ENCODE measurements at regions not wholly inside any gene's neighbourhood (a gene's known extent, or its start where the extent isn't known, plus 50 kb on each side); places are given as distances from the start of the nearest gene placed in this dataset.

DNA sequence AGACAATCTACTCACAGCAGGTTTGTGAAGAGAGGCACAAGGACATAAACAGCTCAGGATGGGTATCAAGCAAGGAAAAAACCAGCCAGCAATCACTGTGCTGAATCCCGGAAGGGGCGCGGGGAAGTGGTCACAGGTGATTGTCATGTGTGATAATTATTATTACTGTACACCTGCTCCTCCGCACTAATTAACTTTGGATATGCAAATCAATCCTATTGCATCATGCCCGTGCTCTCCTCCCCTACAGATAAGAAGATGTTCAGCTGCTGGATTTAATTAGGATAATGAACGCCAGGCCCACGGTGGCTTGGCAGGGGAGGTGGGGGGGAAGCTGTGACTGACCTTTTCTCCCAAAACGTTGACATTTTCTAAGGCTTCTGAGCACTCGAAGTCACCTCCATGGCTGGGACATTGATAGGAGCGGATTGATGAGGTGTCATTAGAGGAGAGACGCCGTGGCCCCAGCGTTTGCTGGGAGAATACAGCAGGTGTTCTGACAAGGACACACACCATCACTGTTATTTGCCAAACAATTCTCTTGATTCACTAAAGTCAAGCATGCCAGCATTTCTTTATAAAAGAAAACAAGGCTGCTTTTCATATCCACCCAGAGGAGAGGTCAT lies 160.3 kb upstream of the VRK2 start:
- Histone ChIP-seq H3K36me3 (no peaks in the 10 kb centered on the region), H3K27ac (no peak overlapping the region), H3K9me3 (no peaks in the 10 kb centered on the region), H3K4me1 (peaks cover 0 to 4% (median 0%) of the 10 kb centered on the region in 4 donors), H3K4me3 (no peak overlapping the region), H3K27me3 (no peaks in the 10 kb centered on the region)
- DNase-seq, result no peak
- intact Hi-C loops (cut with DNase I), result no loop called here
- WGBS, 2 donors, result 53 to 77% methylated on average over 13 of the region's 13 CpGs
- TF ChIP-seq POLR2AphosphoS5 (IDR thresholded peaks at IDR 0.05), result no peak
- TF ChIP-seq, protein P1, sequence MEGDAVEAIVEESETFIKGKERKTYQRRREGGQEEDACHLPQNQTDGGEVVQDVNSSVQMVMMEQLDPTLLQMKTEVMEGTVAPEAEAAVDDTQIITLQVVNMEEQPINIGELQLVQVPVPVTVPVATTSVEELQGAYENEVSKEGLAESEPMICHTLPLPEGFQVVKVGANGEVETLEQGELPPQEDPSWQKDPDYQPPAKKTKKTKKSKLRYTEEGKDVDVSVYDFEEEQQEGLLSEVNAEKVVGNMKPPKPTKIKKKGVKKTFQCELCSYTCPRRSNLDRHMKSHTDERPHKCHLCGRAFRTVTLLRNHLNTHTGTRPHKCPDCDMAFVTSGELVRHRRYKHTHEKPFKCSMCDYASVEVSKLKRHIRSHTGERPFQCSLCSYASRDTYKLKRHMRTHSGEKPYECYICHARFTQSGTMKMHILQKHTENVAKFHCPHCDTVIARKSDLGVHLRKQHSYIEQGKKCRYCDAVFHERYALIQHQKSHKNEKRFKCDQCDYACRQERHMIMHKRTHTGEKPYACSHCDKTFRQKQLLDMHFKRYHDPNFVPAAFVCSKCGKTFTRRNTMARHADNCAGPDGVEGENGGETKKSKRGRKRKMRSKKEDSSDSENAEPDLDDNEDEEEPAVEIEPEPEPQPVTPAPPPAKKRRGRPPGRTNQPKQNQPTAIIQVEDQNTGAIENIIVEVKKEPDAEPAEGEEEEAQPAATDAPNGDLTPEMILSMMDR (IDR thresholded peaks at IDR 0.05), result no peak
- TF ChIP-seq POLR2A (IDR thresholded peaks at IDR 0.05), result no peak
- TF ChIP-seq EP300 (IDR thresholded peaks at IDR 0.05), result no peak

- intact Hi-C loops (cut with DNase I), result no loop called here
These were observed 158.1 kb upstream of the VRK2 start for GRCh38 chr2:57888463-57888862.

DNA sequence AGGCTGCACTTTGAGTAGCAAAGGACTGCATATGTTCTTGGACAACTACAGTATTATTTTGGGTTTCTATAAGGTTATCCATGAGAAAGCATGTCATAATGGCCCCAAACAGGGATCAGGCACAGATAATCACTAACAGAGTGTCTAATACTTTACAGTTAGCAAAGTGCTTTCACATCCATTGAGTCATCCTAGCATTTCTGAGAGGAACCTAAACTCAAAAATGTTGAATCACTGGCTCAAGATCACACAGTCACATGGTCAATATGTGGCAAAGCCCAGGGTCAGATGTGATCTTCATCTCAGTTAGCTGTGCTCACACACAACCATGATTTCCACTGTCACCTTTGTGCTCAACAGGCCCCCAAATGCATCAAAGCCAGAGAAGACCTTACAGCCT lies 156.1 kb upstream of the VRK2 start:
- TF ChIP-seq, protein P1 (IDR thresholded peaks at IDR 0.05), result no peak
- TF ChIP-seq POLR2A (IDR thresholded peaks at IDR 0.05) (no peak), EP300 (IDR thresholded peaks at IDR 0.05) (no peak), POLR2AphosphoS5 (IDR thresholded peaks at IDR 0.05) (no peak)
- Histone ChIP-seq H3K4me1 (no peaks in the 10 kb centered on the region), H3K27me3 (no peaks in the 10 kb centered on the region), H3K27ac (no peak overlapping the region), H3K9me3 (no peaks in the 10 kb centered on the region), H3K36me3 (no peaks in the 10 kb centered on the region), H3K4me3 (no peak overlapping the region)
- DNase-seq, result no peak
- intact Hi-C loops (cut with DNase I), result no loop called here

More at GRCh38 chr2:57888463-57888862, 158.1 kb upstream of the VRK2 start:
- 73 to 92% methylated on average over 3 of the region's 3 CpGs for WGBS, 2 donors
- no peak for DNase-seq
- TF ChIP-seq EP300 (IDR thresholded peaks at IDR 0.05), result no peak
- no peak for TF ChIP-seq POLR2A (IDR thresholded peaks at IDR 0.05)
- no peak for TF ChIP-seq POLR2AphosphoS5 (IDR thresholded peaks at IDR 0.05)
- TF ChIP-seq, protein P1 (IDR thresholded peaks at IDR 0.05), result no peak
- no peaks in the 10 kb centered on the region for H3K4me1 ChIP-seq
- no peaks in the 10 kb centered on the region for H3K27me3 ChIP-seq
- H3K4me3 ChIP-seq, result no peak overlapping the region
- no peak overlapping the region for H3K27ac ChIP-seq
- no peaks in the 10 kb centered on the region for H3K9me3 ChIP-seq
- no peaks in the 10 kb centered on the region for H3K36me3 ChIP-seq

GRCh38 chr2:57891086-57891712 lies 155.4 kb upstream of the VRK2 start:
- Histone ChIP-seq H3K4me3 (no peak overlapping the region), H3K9me3 (no peaks in the 10 kb centered on the region), H3K4me1 (no peaks in the 10 kb centered on the region), H3K27ac (no peak overlapping the region), H3K36me3 (no peaks in the 10 kb centered on the region), H3K27me3 (no peaks in the 10 kb centered on the region)
- 19 to 65% methylated on average over 7 of the region's 7 CpGs for WGBS, 2 donors
- DNase-seq, result no peak
- TF ChIP-seq POLR2AphosphoS5 (IDR thresholded peaks at IDR 0.05) (no peak), POLR2A (IDR thresholded peaks at IDR 0.05) (no peak), EP300 (IDR thresholded peaks at IDR 0.05) (no peak)
- TF ChIP-seq, protein P1 (IDR thresholded peaks at IDR 0.05), result no peak
- intact Hi-C loops (cut with DNase I), result no loop called here
